ENCODE measurements at regions not wholly inside any gene's neighbourhood (a gene's known extent, or its start where the extent isn't known, plus 50 kb on each side); places are given as distances from the start of the nearest gene placed in this dataset.
"Not testable (repeated sequence)": the region's sequence is repeated elsewhere in the genome, so short reads cannot be mapped to it uniquely, and the experiment has no call there.

DNA sequence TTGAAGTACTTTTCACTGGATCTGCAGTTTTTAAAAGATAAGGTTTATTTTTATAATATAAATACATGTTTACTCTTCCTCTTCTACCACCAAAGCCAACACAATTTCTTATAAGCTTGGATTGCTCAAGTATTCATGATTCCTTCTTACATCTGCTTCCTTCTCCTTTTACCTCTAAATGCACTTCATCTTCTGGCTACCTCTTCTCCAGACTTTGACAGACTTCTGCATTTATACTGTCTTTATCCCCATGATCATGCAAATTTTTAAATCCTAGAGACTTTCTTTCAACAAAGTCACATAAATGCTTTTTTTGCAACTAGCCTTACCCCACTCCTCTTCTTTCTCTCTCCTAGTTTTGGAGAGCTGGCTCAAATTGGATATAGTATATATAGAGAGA lies 142.9 kb downstream of the TFAP2B start:
- DNase-seq (ENCODE audit: low read depth, low spot score): no peak

DNA sequence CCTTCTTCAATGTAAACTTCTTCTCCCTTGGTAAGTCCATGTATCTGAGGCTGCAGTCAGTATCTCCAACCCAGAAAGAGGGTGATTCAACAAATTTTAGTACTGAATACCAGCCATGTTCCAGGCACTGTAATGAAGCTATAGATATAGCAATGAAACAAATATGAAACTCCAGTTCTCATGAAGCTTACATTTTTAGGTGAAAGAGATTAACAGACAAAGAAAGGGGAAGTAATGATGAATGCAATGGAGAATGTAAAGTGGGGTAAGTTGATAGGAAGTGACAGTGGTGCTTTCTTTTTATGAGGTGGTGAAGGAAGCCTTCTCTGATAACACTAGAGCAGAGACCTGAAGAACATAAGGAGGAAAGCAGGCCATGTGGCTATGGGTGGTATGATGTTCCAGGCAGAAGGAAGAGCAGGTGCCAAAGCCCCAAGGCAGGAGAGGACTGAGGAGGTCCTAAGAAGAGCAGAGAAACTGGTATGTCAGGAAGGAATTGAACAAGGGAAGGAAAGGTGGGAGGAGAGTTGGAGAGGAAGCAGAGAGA lies 143.6 kb downstream of the TFAP2B start:
- no peak for DNase-seq (ENCODE audit: low read depth, low spot score)

DNA sequence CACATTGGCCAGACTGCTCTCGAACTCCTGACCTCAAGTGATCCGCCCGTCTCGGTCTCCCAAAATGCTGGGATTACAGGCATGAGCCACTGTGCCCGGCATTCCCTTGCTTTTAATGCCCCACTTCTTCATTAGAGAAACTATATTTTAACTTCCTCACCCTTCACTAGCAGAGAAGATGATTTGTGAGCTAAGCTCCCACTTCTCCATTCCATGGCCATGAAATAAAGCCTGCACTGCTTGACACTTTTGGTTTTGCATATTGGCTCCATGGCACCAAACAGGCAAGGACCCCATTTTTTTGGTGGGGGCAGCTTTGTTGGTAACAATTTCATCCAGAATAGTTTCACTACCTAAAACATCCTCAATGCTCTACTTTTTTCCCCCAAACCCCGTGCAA lies 145.3 kb downstream of the TFAP2B start:
- DNase-seq (ENCODE audit: low read depth, low spot score): no peak

DNA sequence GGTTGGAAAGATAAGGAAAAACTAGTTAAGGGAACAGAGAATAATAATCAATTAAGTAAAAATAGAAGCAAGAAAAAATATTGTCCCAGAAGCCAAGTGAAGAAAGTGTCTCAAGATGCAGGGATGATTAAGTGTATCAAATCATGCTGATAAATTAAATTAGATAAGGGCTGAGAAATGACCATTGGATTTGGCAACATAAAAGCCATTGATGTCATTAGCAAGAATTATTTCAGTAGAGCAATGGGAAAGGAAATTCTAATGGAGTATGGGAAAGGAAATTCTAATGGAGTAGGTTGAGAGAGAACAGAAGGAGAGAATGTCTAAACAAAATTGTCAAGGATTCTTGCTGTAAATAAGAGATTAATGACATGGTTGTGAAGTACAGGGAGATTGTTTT lies 146.8 kb downstream of the TFAP2B start:
- DNase-seq (ENCODE audit: low read depth, low spot score): no peak

DNA sequence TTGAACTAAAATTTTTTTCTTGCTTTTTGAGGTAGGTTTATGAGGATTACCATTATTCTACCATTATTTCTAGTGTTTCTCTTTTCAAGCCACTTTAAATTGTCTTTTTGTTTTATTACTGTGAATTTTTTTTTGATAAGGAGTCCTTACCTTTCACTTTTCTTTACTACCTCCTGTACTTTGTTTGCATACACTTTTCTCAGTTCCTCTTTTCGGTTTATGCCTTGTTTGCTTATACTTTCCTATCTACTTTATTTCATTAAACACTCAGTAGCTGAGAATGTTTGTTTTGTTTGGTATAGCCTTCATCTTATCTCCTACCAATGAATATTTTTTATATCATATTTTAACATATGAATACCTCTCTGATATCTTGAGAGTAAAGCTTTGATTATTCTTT lies 147.9 kb downstream of the TFAP2B start:
- DNase-seq (ENCODE audit: low read depth, low spot score): no peak

DNA sequence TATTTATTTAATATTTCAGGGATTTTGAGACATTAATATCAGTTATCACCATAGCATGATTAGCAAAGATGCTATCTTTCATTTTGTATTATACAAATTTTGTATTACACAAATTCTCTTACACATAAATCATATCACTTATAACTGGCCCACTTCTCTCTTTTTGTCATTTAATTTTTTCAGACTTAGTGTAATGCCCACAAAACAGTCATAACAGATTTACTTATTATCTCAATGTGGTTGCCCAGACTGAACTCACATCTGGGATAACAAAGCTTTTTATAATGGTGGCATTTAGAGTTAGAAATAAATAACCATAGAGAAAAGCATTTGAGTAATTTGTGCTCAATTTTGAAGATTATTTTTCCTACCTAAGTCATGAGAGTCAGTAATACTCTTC lies 148.3 kb downstream of the TFAP2B start:
- no peak for DNase-seq (ENCODE audit: low read depth, low spot score)

DNA sequence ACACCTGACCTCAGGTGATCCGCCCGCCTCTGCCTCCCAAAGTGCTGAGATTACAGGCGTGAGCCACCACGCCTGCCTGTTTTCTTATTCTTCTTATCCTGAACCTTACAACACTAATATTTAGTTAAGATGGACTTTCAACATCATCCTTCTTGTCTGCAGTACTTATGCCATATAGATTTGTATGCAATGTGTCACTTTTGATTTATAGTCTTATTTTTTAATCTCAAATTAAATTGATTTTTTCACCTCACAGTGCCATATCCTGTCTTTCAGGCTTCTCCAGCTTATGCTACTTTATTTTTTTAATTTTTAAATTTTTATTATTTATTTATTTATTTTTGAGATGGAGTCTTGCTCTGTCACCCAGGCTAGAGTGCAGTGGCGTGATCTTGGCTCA lies 149.6 kb downstream of the TFAP2B start:
- not testable (repeated sequence) for DNase-seq (ENCODE audit: low read depth, low spot score)

DNA sequence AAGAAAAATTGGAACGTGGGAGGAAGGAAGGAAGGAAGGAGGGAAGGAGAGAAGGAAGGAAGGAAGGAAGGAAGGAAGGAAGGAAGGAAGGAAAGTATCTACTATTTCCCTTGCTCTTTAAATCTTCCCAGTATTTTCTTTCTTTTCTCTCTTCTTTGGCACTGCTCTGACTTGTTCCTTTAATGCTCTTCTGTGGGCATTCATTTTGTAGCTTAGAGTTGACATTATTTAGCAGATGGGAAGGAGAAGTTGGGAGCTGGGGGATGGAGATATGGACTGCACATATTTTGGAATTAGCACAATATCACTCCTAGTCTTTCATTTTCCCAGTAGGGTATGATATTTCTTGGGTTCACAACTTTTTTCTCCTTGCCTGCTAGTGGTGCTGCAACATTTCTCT lies 152.2 kb downstream of the TFAP2B start:
- no peak for DNase-seq (ENCODE audit: low read depth, low spot score)

DNA sequence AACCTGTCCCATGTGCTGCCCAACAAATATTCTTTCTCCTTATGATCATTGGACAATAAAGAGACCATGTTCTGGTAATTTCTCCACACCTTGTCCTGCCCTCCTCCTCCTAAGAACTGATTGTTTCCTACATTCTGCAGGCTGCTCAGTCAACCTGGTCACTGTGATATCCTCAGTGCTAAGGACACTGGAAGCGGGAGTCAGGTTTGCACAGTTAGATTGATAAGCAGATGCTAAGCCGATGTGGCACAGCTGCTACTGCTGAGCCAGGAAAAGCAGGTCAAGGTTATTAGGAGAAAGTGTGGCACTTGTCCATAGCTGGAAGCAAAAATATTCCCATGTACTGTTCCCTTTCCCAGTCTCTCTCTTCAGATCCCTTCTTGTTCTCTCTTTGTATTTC lies 154.8 kb downstream of the TFAP2B start:
- no peak for DNase-seq (ENCODE audit: low read depth, low spot score)

DNA sequence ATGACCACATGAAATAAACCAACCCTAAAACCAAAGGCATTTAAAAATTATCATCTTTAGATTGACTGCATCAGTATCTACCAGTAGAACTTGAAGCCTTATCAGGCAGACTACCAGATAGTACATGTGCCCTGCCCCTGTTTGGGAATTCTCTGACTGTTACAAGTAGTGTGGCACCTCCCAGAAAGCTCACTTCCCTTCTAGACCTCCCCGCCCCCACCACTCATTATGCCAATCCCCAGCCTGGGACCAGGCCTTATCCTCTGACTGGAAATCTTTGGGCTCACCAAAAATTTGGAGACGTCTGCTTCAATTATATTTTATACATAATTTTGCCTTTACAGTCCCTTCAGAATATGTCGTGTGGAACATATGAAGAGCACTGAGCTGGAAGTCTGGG lies 155.6 kb downstream of the TFAP2B start:
- no peak for DNase-seq (ENCODE audit: low read depth, low spot score)

DNA sequence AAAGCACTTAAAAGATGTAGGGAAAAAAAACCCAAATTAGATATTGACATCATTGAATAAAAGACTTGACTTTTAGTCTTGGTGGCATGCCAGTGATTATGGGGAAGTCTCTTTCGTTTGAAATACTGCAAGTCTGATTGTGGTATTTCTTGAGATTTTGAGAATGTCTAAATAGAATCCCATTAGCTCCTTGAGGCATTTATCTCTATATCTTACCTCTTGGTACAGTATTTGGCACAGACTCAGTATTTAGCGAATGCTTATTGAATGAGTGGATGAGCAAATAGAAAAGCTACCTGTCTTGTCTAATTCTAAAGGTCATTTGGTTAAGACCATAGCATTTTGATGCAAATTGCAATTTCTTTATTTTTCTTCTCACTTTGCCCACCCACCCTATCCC lies 156.5 kb downstream of the TFAP2B start:
- no peak for DNase-seq (ENCODE audit: low read depth, low spot score)

DNA sequence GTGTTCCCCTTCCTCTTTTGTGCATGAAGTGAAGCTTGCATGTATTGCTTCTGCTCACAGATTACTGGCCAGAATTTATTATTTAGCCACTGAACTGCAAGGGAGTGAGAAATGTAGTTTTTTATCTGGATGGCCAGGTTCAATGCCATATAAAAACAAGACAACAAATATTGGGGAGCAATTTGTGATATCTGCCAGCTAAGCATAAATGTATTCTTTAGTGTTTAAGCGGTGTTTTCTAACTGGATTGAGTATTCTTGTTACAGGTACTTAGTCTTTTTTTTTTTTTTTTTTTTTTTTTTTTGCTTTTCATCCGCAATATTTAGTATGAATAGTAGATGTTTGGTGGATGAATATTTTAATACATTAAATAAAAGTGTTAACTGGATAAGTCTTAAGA lies 158.2 kb downstream of the TFAP2B start:
- no peak for DNase-seq (ENCODE audit: low read depth, low spot score)

DNA sequence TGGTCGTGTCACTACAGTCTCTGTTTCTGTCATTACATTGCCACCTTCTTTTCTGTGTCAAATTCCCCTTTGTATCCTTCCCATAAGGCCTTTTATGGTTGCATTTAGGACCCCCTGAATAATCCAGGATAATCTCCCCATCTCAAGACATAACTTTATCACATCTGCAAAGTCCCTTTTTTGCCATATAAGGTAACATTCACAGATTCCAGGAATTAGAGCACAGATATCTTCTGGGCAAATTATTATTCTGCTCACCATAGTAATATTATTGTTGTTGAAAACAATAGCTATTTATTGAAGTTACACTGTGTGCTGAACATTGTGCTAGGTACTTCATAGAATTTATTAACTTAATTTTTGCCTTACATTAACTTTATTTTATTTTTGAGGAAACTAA lies 159.1 kb downstream of the TFAP2B start:
- DNase-seq (ENCODE audit: low read depth, low spot score): no peak

DNA sequence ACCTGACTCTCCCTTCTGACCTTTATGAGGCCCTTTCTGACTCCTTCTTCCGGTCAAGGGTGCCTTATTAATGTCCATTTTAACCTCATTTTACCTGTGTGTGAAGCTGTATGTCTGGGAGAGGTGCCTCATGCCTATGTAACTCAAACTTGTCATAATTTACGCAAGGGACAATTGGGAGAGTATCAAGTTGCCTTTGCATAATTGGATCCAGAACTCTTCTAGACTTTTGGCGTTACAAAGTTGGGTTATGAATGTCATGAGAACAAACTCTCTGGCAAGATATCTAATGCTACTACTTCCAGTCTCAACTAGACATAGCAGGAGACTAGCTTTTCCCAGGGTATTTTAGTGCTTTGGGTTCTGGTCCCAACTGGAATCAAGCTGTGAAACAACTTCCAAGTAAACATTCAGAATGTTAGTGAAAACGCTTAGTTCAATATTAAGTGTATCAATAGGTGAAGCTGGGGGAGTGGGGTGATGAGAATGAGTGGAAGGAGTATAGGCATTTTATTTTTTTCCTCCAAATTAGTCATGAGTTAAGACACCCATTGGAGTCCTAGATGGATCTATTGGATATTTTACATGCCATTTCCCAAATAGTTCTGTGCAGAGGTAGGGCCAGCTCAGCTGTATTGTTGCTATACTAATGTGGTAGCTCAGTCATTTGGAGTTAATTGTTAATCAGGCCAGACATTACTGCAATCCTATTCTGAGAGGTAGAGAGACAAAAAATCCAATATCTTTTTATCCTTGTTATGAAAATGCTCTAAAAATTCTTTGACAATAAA lies 159.9 kb downstream of the TFAP2B start:
- no peak for DNase-seq (ENCODE audit: low read depth, low spot score)

DNA sequence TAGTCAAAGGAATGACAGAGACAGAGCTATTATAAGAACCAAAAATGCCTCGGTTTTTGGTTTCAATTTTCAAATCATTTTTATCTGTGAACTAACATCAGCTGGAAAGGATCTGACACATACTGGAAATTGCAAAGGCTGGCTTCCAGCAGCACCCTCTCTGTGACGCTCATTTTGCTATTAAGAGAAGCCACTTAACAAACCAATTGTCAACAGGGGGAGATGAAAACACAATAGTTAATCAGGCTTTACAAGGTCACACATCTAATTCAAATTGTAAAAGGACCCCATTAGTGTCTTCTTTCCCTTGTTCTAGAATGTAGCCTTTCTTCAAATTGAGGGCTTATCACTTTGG lies 160.5 kb downstream of the TFAP2B start:
- no peak for DNase-seq (ENCODE audit: low read depth, low spot score)

DNA sequence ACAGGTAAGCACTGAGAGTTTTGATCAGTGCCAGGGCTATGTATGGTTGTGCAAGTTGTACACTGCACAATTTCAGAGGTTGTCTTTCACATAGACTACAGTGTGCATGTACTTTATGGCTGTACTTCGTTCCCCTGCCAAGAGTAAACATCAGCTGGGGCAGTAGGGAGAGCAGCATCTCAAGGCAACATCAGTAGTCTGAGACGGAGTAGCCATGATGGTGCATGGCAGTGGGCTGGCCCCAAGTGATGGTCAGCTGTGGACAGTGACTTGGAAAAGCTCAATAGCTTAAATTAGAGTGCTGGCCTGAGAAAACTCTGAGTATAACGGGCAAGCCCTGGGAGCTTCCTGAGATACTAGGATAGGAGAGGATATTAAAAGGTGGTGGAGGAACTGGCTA lies 165.5 kb downstream of the TFAP2B start:
- DNase-seq (ENCODE audit: low read depth, low spot score): no peak

DNA sequence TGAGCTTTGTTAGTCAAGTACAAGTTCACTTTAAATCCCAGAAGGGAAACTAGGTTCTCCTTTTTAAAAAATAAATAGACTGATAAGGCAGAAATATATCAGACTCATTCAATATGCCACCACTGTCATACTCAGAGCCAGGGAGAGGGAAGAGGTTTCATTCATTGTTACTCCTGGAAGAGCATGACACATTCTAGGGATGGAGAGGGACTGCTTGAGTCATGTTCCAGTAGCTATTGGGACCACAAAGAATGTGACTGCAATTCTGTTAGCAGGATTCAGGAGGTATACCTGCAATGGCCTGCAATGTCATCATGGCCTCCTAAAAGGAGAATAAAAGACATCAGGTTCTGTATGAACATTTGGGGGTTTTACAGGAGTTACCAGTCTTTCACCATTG lies 167.6 kb downstream of the TFAP2B start:
- DNase-seq (ENCODE audit: low read depth, low spot score): no peak

DNA sequence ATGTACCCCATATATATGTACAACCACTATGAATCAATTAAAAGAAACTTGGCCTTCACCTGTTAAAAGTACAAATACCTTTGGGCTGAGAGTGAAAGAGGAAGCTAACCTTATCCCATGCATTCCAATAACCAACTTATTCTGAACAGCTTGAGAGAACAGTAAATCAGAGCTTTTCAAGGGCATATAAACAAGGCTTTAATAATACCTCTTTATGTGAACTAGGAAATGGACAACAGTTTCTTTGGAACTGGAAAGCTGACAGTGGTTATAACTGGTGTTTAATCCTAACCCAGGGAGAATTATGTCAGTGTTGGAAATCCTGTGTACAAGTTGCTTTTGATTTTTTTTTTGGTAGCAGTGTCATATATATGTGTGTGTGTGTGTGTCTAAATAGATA lies 170.5 kb downstream of the TFAP2B start:
- DNase-seq (ENCODE audit: low read depth, low spot score): no peak

DNA sequence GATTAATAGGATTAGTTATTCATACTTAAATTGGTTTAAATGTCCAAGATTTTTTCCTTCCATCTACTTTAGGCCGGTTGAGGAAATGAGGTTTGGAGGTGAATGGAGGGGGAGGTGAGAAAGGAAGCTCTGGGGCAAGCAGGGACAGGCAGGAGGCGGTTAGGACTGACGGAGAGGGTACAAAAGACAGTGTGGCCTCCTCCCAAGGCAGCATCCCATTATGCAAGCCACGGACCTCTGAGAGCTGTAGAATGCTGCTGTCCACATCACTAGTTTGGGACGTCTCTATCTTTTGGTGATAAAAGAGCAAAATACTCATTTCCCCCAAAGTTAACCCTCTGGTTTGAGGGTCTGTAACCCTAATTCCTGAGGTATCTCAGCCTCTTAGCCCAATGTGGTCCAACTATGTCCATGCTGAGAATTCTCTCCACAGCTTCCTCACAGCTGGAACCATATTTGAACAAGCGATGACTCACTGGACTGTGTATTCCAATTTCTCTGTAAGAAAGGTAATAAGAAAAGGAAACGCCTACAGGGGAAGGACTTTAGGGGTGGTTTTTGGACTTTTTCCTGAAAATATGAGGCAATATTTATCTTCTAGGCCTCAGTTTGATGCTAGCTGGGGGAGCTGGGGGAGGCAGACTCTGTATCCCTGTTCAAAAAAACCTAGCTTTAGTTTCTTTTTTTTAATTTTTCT lies 172.2 kb downstream of the TFAP2B start:
- peak; percentile 49 for DNase-seq (ENCODE audit: low read depth, low spot score)

DNA sequence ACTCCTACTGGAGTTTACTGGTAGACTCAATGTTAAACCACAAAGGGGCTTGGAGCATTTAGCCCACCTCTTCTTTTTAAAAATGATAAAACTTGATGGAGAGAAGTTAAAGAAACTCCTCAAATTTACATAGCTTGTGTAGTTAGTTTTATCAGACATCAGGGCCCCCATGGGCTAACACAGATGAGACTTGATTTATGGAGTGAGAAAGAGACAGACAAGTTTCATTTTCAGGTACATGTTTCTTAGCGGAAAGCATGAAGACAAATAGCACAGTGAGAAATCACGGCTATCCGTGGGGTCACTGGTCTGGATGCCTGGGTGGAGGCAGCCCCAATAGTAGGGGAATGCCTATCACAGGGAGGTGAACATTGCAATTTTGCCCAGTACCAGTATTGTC lies 173.6 kb downstream of the TFAP2B start:
- DNase-seq (ENCODE audit: low read depth, low spot score): no peak

DNA sequence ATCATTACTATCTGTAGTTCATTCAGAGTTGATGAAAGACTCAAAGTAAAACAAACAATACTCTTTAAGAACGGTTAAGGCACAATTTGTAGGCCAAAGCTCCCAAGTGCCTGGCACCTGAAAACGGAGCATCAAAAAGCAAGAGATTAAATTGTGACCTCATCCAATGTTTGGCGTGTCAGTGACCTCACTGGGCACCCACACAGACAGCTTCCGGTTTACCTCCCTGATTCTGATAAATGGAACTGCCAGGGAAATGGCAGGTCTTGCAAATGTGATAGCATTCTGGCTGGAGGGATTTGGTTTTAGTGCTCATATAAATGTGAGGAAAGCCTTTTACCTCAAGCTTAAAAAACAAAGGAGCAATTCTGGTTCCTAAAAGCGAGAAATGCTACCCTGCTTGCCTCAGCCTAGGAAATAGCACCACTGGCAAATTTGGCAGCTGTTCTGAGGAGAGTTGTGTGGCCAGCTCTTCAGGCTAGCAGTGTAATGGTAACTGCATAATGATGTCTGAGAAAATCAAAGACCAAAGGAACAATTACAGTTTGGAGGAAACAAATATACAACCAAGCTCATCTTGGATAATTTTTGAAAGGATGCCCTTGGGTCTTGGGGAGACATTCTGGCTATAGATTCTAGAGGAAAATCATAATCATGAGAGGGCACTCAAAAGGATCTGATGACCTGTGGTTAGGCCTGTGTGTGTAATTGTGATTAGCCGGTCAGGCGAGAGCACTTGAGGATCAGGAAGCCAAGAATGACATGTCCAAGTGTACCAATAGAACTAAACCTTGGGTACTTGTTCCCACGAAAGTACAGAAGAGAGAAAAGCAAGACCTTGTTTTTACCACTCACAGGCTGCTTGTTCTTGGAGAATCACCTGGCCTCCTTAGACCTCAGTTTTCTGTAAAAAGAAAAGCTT lies 174.3 kb downstream of the TFAP2B start:
- no peak for DNase-seq (ENCODE audit: low read depth, low spot score)

Measured in smooth muscle cell of the brain vasculature (primary cell).